Gastrocnemius medialis (tissue), 4 donors: ENCODE measurements at regions not wholly inside any gene's neighbourhood (a gene's known extent, or its start where the extent isn't known, plus 50 kb on each side); places are given as distances from the start of the nearest gene placed in this dataset.

Experiments used
- ATAC-seq, 2 donors: fragments of 150-250 bp; one replicate each; pipeline ENCODE4 v1.9.1; 2016
- DNase-seq, 2 donors: peaks; one replicate each; pipeline ENCODE4 v3.0.0-alpha.2; 2019
- H3K27ac ChIP-seq, 4 donors: fragments of 200-600 bp; sonication (generic); 1 replicate in 1 of 4; 2 replicates in 3 of 4; pipeline ENCODE4 v1.5.1; 2016 to 2018; ENCODE audit warnings: mild to moderate bottlenecking in 2 of 4, moderate library complexity in 1 of 4
- H3K27me3 ChIP-seq, 3 donors: fragments of 200-600 bp; sonication (generic) in 2 of 3; 1 replicate in 1 of 3; 2 replicates in 2 of 3; pipeline versions ENCODE4 v1.5.1 to v1.6.0; 2016 to 2019; ENCODE audit warnings: mild to moderate bottlenecking in 1 of 3, moderate library complexity in 1 of 3
- H3K36me3 ChIP-seq, 2 donors: fragments of 200-600 bp; sonication (generic) in 1 of 2; one replicate each; pipeline ENCODE4 v1.5.1; 2017 to 2018
- H3K4me1 ChIP-seq, 2 donors: fragments of 200-600 bp; sonication (generic) in 1 of 2; one replicate each; pipeline ENCODE4 v1.5.1; 2016 to 2017; ENCODE audit warnings: mild to moderate bottlenecking in 2 of 2
- H3K4me3 ChIP-seq, 4 donors: fragments of 200-600 bp; sonication (generic) in 3 of 4; 1 replicate in 1 of 4; 2 replicates in 3 of 4; pipeline ENCODE4 v1.5.1; 2016 to 2019; ENCODE audit warnings: mild to moderate bottlenecking in 2 of 4
- H3K9me3 ChIP-seq, 3 donors: fragments of 200-600 bp; sonication (generic) in 2 of 3; 1 replicate in 1 of 3; 2 replicates in 2 of 3; pipeline ENCODE4 v1.5.1; 2016 to 2019
- CTCF ChIP-seq, 5 experiments: fragments of 450-650 bp in 3 of 5; fragments of 200-600 bp in 2 of 5; sonication (generic) in 2 of 5; IDR thresholded peaks in 4 of 5; conservative IDR thresholded peaks in 1 of 5; 1 replicate in 4 of 5; 2 replicates in 1 of 5; pipeline ENCODE4 v1.5.1; 2016 to 2019; ENCODE audit warnings: antibody characterized with exemption in 5 of 5, mild to moderate bottlenecking in 3 of 5, moderate library complexity in 3 of 5
- POLR2A ChIP-seq, 2 donors: fragments of 450-650 bp; IDR thresholded peaks; one replicate each; pipeline ENCODE4 v1.6.1; 2017; ENCODE audit warnings: antibody characterized with exemption in 2 of 2, mild to moderate bottlenecking in 2 of 2, moderate library complexity in 2 of 2
- in situ Hi-C, 4 donors: fragments of 200-750 bp; cut with MboI; loops; one replicate each; pipeline versions ENCODE4 v1.15.0 to v1.8.0; 2017; ENCODE audit warnings: low sequenced_read_pairs in 4 of 4
- intact Hi-C: fragments of 100-400 bp; cut with DNase I; formaldehyde crosslinking; loops from one replicate; pipeline ENCODE4 v1.15.1; 2023; ENCODE audit warnings: low total_unique reads

GRCh38 chr2:145845207-145845894 lies 1325.4 kb upstream of the ZEB2 start:
- ATAC-seq (no peak), DNase-seq (no peak)
- Histone ChIP-seq H3K36me3 (no peaks in the 10 kb centered on the region), H3K27ac (no peak overlapping the region), H3K4me3 (no peak overlapping the region), H3K27me3 (no peaks in the 10 kb centered on the region), H3K9me3 (no peaks in the 10 kb centered on the region), H3K4me1 (no peaks in the 10 kb centered on the region)
- intact Hi-C loops (no loop called here), in situ Hi-C loops (no loop called here)
- TF ChIP-seq POLR2A (IDR thresholded peaks at IDR 0.05) (no peak), CTCF (IDR thresholded peaks at IDR 0.05 in 4 of 5, conservative IDR thresholded peaks at IDR 0.05 in 1 of 5) (no peak)

GRCh38 chr2:145841973-145842372 lies 1322.1 kb upstream of the ZEB2 start:
- H3K27ac ChIP-seq, result no peak overlapping the region
- H3K36me3 ChIP-seq, result no peaks in the 10 kb centered on the region
- H3K4me1 ChIP-seq, result no peaks in the 10 kb centered on the region
- TF ChIP-seq POLR2A (IDR thresholded peaks at IDR 0.05) (no peak), CTCF (IDR thresholded peaks at IDR 0.05 in 4 of 5, conservative IDR thresholded peaks at IDR 0.05 in 1 of 5) (no peak)
- no peaks in the 10 kb centered on the region for H3K9me3 ChIP-seq
- intact Hi-C loops, result no loop called here
- H3K4me3 ChIP-seq, result no peak overlapping the region
- no peak for DNase-seq
- in situ Hi-C loops, result no loop called here
- no peak for ATAC-seq
- H3K27me3 ChIP-seq, result no peaks in the 10 kb centered on the region

- no peak for TF ChIP-seq POLR2A (IDR thresholded peaks at IDR 0.05)
- no peak for TF ChIP-seq CTCF (IDR thresholded peaks at IDR 0.05 in 4 of 5, conservative IDR thresholded peaks at IDR 0.05 in 1 of 5)
- in situ Hi-C loops, result no loop called here
These were observed 1317.1 kb upstream of the ZEB2 start for GRCh38 chr2:145836986-145837385.

GRCh38 chr2:145835665-145836064 lies 1315.7 kb upstream of the ZEB2 start:
- no peak for TF ChIP-seq POLR2A (IDR thresholded peaks at IDR 0.05)
- TF ChIP-seq CTCF (IDR thresholded peaks at IDR 0.05 in 4 of 5, conservative IDR thresholded peaks at IDR 0.05 in 1 of 5), result no peak
- no peaks in the 10 kb centered on the region for H3K9me3 ChIP-seq
- intact Hi-C loops, result no loop called here
- H3K4me1 ChIP-seq, result no peaks in the 10 kb centered on the region
- DNase-seq (no peak), ATAC-seq (no peak)
- H3K4me3 ChIP-seq, result no peak overlapping the region
- in situ Hi-C loops, result no loop called here
- no peaks in the 10 kb centered on the region for H3K36me3 ChIP-seq
- H3K27me3 ChIP-seq, result no peaks in the 10 kb centered on the region
- no peak overlapping the region for H3K27ac ChIP-seq

More at GRCh38 chr2:145836986-145837385, 1317.1 kb upstream of the ZEB2 start:
- H3K4me3 ChIP-seq, result no peak overlapping the region
- no peaks in the 10 kb centered on the region for H3K36me3 ChIP-seq
- no peaks in the 10 kb centered on the region for H3K9me3 ChIP-seq
- H3K27ac ChIP-seq, result no peak overlapping the region
- ATAC-seq (no peak), DNase-seq (no peak)
- intact Hi-C loops, result no loop called here
- no peaks in the 10 kb centered on the region for H3K27me3 ChIP-seq
- no peaks in the 10 kb centered on the region for H3K4me1 ChIP-seq

GRCh38 chr2:145832681-145833080 lies 1312.8 kb upstream of the ZEB2 start:
- no peak for ATAC-seq
- TF ChIP-seq CTCF (IDR thresholded peaks at IDR 0.05 in 4 of 5, conservative IDR thresholded peaks at IDR 0.05 in 1 of 5), result no peak
- no peak for TF ChIP-seq POLR2A (IDR thresholded peaks at IDR 0.05)
- intact Hi-C loops, result no loop called here

More at GRCh38 chr2:145832681-145833080, 1312.8 kb upstream of the ZEB2 start:
- no peaks in the 10 kb centered on the region for H3K4me1 ChIP-seq
- DNase-seq, result no peak
- no peaks in the 10 kb centered on the region for H3K36me3 ChIP-seq
- in situ Hi-C loops, result no loop called here
- H3K9me3 ChIP-seq, result no peaks in the 10 kb centered on the region
- H3K27me3 ChIP-seq, result no peaks in the 10 kb centered on the region
- no peak overlapping the region for H3K4me3 ChIP-seq
- H3K27ac ChIP-seq, result no peak overlapping the region
